ENCODE measurements at regions not wholly inside any gene's neighbourhood (a gene's known extent, or its start where the extent isn't known, plus 50 kb on each side); places are given as distances from the start of the nearest gene placed in this dataset.

DNA sequence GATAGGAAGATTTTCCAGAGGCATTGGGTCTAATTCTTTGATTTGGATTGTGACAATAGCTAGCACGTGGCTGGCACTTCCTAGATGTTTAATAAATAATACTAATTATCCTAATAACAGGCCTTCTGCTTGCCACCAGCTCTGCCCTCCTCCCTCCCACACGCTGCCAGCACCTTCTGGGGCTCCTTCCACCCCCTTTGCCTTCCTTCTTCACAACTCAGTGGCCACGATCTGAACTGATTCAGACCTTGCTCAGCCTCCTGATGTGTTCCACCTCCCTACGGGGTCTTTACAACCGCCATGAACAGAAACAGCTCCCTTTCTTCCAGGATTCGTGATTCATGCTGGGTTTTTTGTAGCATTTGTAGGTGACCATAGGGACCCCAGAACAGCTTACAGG, 310.3 kb upstream of the HS6ST1 start:
- peaks cover 74% of the 10 kb centered on the region for H3K4me1 Mint-ChIP-seq
- H3K9me3 Mint-ChIP-seq: no peaks in the 10 kb centered on the region
- Histone ChIP-seq H3K4me2 (no peak overlapping the region), H3K9me3 (ENCODE audit: low read depth) (no peaks in the 10 kb centered on the region), H3K27me3 (no peaks in the 10 kb centered on the region), H3K9ac (no peak overlapping the region), H4K20me1 (ENCODE audit: low read depth) (no peaks in the 10 kb centered on the region), H3K27ac (no peak overlapping the region), H2AFZ (replicated peaks) (no peak overlapping the region), H3F3A (ENCODE audit: low read depth) (no peaks in the 10 kb centered on the region), H3K79me2 (ENCODE audit: low read depth) (no peaks in the 10 kb centered on the region), H3K4me1 (peaks cover 28% of the 10 kb centered on the region), H3K4me3 (no peak overlapping the region), H3K36me3 (no peaks in the 10 kb centered on the region)
- DNase-seq (ENCODE audit: low spot score): no peak
- H3K4me3 Mint-ChIP-seq: no peak overlapping the region
- TF ChIP-seq EZH2phosphoT487 (IDR thresholded peaks at IDR 0.05) (no peak), EZH2 (IDR thresholded peaks at IDR 0.05) (no peak), CTCF (IDR thresholded peaks at IDR 0.05) (no peak)
- peak overlapping the region; percentile 87 for H3K27ac Mint-ChIP-seq
- H3K36me3 Mint-ChIP-seq: no peaks in the 10 kb centered on the region
- peaks cover 11% of the 10 kb centered on the region for H3K27me3 Mint-ChIP-seq (ENCODE audit: insufficient read depth, low read depth)

DNA sequence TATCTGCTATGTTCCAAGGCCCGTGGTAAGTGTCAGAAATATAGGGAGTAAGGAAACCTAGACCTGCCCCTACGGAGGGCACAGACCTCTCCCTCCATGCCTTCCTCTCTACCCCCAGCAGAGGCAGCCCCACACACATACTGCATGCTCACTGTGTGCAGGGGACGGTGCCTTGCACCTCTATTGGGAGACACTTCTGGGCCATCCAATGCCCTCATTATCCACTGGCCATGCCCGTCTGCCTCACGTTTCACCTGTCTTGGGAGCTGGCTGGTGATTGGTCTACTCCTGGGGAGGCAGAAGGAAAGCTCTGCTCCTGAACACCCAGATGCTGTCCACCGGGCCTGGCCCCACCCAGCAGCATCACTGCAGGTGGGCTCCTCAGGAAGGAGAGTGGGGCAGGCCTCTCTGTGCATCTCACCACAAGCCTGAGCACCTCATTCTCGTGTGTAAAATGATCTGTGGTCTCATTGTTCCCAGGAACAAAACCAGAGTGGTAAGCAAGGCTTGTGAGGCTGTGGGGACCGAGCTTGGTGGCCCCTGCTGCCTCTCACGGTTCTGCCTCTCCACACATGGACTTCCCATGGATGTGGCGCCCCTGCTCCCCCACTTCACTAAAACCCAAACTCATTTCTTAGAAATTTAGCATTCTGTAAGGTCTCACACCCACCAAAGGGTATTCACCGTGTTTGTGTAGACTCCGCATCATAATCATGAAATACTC, 312.5 kb upstream of the HS6ST1 start:
- Histone ChIP-seq H3F3A (ENCODE audit: low read depth) (no peaks in the 10 kb centered on the region), H4K20me1 (ENCODE audit: low read depth) (no peaks in the 10 kb centered on the region), H2AFZ (replicated peaks) (no peak overlapping the region), H3K4me3 (no peak overlapping the region), H3K27ac (no peak overlapping the region), H3K36me3 (no peaks in the 10 kb centered on the region), H3K79me2 (ENCODE audit: low read depth) (no peaks in the 10 kb centered on the region), H3K4me1 (peaks cover 30% of the 10 kb centered on the region), H3K4me2 (no peak overlapping the region), H3K27me3 (no peaks in the 10 kb centered on the region), H3K9ac (no peak overlapping the region), H3K9me3 (ENCODE audit: low read depth) (no peaks in the 10 kb centered on the region)
- H3K27ac Mint-ChIP-seq: peak overlapping the region; percentile 95
- peaks cover 72% of the 10 kb centered on the region for H3K4me1 Mint-ChIP-seq
- no peak overlapping the region for H3K4me3 Mint-ChIP-seq
- H3K9me3 Mint-ChIP-seq: no peaks in the 10 kb centered on the region
- DNase-seq (ENCODE audit: low spot score): no peak
- peaks cover 10% of the 10 kb centered on the region for H3K27me3 Mint-ChIP-seq (ENCODE audit: insufficient read depth, low read depth)
- no peaks in the 10 kb centered on the region for H3K36me3 Mint-ChIP-seq
- no peak for TF ChIP-seq EZH2 (IDR thresholded peaks at IDR 0.05)
- no peak for TF ChIP-seq EZH2phosphoT487 (IDR thresholded peaks at IDR 0.05)
- TF ChIP-seq CTCF (IDR thresholded peaks at IDR 0.05): no peak

DNA sequence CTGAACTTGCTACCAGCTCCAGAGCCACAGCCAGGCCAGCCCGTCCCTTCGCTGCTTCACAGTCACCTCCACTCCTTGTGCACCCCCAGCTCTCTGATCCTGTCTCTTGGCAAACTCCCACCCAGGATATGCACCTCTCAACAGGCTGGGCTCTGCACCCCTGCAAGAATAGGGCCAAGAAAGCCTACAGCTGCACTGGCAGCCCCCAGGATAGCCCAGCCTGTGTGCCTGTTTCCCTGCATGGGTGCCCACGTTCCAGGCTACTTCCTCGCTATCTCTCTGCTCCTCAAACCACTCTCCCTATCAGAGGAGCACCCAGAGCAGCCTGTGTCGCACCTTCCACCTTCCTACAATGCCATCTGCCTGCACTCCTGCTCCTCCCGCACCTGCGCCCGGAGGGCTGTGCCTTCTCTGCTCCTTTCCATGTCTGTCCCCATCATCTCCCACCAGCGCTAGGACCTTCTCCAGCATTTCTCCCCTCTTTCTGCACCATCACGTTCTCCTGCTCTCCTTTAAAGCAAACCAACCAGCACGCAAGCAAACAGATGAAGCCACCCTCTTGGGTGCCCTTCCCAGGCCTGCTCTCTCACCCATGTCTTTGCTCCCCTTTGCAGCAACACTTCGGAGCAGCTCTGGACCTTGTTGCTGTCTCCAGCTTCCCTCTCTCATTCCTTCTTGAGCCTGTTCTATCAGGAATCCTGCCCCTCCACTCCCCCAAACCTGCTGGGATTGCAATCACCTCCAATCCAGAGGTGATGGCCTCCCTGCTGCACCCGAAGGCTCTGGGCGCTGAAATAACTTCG, 313.2 kb upstream of the HS6ST1 start:
- Histone ChIP-seq H4K20me1 (ENCODE audit: low read depth) (no peaks in the 10 kb centered on the region), H3K36me3 (no peaks in the 10 kb centered on the region), H3K9me3 (ENCODE audit: low read depth) (no peaks in the 10 kb centered on the region), H3K9ac (no peak overlapping the region), H3K4me2 (peak overlapping the region; percentile 12), H3K4me1 (peaks cover 25% of the 10 kb centered on the region), H3K27me3 (no peaks in the 10 kb centered on the region), H3K4me3 (no peak overlapping the region), H2AFZ (replicated peaks) (peak overlapping the region; percentile 38), H3F3A (ENCODE audit: low read depth) (peaks cover 3% of the 10 kb centered on the region), H3K27ac (no peak overlapping the region), H3K79me2 (ENCODE audit: low read depth) (no peaks in the 10 kb centered on the region)
- H3K27ac Mint-ChIP-seq: peak overlapping the region; percentile 95
- H3K9me3 Mint-ChIP-seq: peaks cover 2% of the 10 kb centered on the region
- peaks cover 11% of the 10 kb centered on the region for H3K27me3 Mint-ChIP-seq (ENCODE audit: insufficient read depth, low read depth)
- no peak for DNase-seq (ENCODE audit: low spot score)
- TF ChIP-seq EZH2phosphoT487 (IDR thresholded peaks at IDR 0.05): no peak
- no peak for TF ChIP-seq EZH2 (IDR thresholded peaks at IDR 0.05)
- TF ChIP-seq CTCF (IDR thresholded peaks at IDR 0.05): no peak
- peak overlapping the region; percentile 10 for H3K4me3 Mint-ChIP-seq
- no peaks in the 10 kb centered on the region for H3K36me3 Mint-ChIP-seq
- H3K4me1 Mint-ChIP-seq: peaks cover 72% of the 10 kb centered on the region

All from neural progenitor cell (in vitro differentiated cells).